ENCODE measurements at regions not wholly inside any gene's neighbourhood (a gene's known extent, or its start where the extent isn't known, plus 50 kb on each side); places are given as distances from the start of the nearest gene placed in this dataset.

DNA sequence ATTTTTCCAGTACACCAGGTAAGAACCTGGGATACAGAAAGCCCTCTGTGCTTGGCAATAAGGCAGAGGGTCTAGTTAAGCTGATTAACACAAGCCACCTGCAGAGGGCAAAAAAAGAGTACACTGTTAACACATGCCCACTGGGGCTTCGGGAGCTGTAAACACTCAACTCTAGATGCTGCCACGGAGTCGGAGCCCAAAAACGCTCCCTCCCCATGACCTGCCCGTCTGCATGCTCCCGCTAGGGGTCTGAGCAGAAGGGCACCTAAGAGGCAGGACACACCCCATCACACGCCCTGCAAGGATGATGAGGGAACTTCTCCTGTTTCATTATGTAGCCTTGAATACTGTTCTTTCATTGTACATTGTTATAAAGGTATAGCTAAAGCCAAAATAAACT lies 715.6 kb upstream of the AADAT start:
- POLR2A ChIA-PET: no interaction called here
- H3K36me3 ChIP-seq (replicated peaks in 1 of 2; ENCODE audit: control extremely low read depth in 1 of 2, control insufficient read depth in 1 of 2, extremely low read depth in 1 of 2, insufficient read depth in 2 of 2, low read length in 1 of 2): no peaks in the 10 kb centered on the region
- 90% methylated on average over 6 of the region's 7 CpGs for WGBS (ENCODE audit: insufficient coverage)
- no peak overlapping the region for H3K4me3 Mint-ChIP-seq
- H2AFZ ChIP-seq (ENCODE audit: insufficient read depth, low read depth, low read length, poor library complexity, severe bottlenecking): no peak overlapping the region
- no peak overlapping the region for H3K4me3 ChIP-seq (ENCODE audit: control extremely low read depth in 1 of 5, extremely low read depth in 1 of 5, insufficient read depth in 1 of 5, low read depth in 2 of 5, low read length in 4 of 5)
- H3K27ac Mint-ChIP-seq: no peak overlapping the region
- H3K27ac ChIP-seq (ENCODE audit: low read length in 2 of 2): no peak overlapping the region
- H3K9me3 Mint-ChIP-seq (ENCODE audit: insufficient read depth): no peaks in the 10 kb centered on the region
- CTCF ChIA-PET: no interaction called here
- intact Hi-C loops (cut with micrococcal nuclease): no loop called here
- H4K20me1 ChIP-seq (ENCODE audit: control insufficient read depth, insufficient read depth, low read length, poor library complexity, severe bottlenecking): no peaks in the 10 kb centered on the region
- H3K9ac ChIP-seq (ENCODE audit: low read length): no peak overlapping the region
- H3K4me1 Mint-ChIP-seq: no peaks in the 10 kb centered on the region
- no peak overlapping the region for H3K4me2 ChIP-seq (replicated peaks; ENCODE audit: low read depth, low read length, poor library complexity, severe bottlenecking)
- no peak for DNase-seq
- TF ChIP-seq, protein P1, sequence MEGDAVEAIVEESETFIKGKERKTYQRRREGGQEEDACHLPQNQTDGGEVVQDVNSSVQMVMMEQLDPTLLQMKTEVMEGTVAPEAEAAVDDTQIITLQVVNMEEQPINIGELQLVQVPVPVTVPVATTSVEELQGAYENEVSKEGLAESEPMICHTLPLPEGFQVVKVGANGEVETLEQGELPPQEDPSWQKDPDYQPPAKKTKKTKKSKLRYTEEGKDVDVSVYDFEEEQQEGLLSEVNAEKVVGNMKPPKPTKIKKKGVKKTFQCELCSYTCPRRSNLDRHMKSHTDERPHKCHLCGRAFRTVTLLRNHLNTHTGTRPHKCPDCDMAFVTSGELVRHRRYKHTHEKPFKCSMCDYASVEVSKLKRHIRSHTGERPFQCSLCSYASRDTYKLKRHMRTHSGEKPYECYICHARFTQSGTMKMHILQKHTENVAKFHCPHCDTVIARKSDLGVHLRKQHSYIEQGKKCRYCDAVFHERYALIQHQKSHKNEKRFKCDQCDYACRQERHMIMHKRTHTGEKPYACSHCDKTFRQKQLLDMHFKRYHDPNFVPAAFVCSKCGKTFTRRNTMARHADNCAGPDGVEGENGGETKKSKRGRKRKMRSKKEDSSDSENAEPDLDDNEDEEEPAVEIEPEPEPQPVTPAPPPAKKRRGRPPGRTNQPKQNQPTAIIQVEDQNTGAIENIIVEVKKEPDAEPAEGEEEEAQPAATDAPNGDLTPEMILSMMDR (IDR thresholded peaks at IDR 0.05): no peak
- no peaks in the 10 kb centered on the region for H3K27me3 ChIP-seq (replicated peaks in 1 of 4; ENCODE audit: control extremely low read depth in 1 of 4, control insufficient read depth in 3 of 4, insufficient read depth in 4 of 4, low read length in 3 of 4)
- H3K9me3 ChIP-seq (ENCODE audit: control extremely low read depth in 1 of 3, control insufficient read depth in 2 of 3, insufficient read depth in 1 of 3, low read length in 2 of 3): peaks cover 0 to 5% (median 0%) of the 10 kb centered on the region in 3 donors
- no peaks in the 10 kb centered on the region for H3K79me2 ChIP-seq (ENCODE audit: control insufficient read depth, insufficient read depth, low read length)
- no peak for ATAC-seq (ENCODE audit: low read depth)
- no peaks in the 10 kb centered on the region for H3K4me1 ChIP-seq (ENCODE audit: control insufficient read depth in 2 of 2, insufficient read depth in 2 of 2, low read length in 2 of 2)
- no peaks in the 10 kb centered on the region for H3K27me3 Mint-ChIP-seq

GRCh38 chr4:170804930-170805329 lies 715.2 kb upstream of the AADAT start:
- no peak overlapping the region for H3K4me3 ChIP-seq (ENCODE audit: control extremely low read depth in 1 of 5, extremely low read depth in 1 of 5, insufficient read depth in 1 of 5, low read depth in 2 of 5, low read length in 4 of 5)
- TF ChIP-seq, protein P1 (IDR thresholded peaks at IDR 0.05): no peak
- no peak for TF ChIP-seq EZH2 (IDR thresholded peaks at IDR 0.05; ENCODE audit: borderline replicate concordance, insufficient read depth, low read depth, low read length, poor library complexity, severe bottlenecking)
- Mint-ChIP-seq H3K27ac (no peak overlapping the region), H3K27me3 (no peaks in the 10 kb centered on the region), H3K9me3 (ENCODE audit: insufficient read depth) (no peaks in the 10 kb centered on the region), H3K4me3 (no peak overlapping the region), H3K4me1 (no peaks in the 10 kb centered on the region)
- H3K9me3 ChIP-seq (ENCODE audit: control extremely low read depth in 1 of 3, control insufficient read depth in 2 of 3, insufficient read depth in 1 of 3, low read length in 2 of 3): peaks cover 0 to 5% (median 0%) of the 10 kb centered on the region in 3 donors
- POLR2A ChIA-PET: no interaction called here
- ATAC-seq (ENCODE audit: low read depth) (no peak), DNase-seq (no peak)
- H3K27me3 ChIP-seq (replicated peaks in 1 of 4; ENCODE audit: control extremely low read depth in 1 of 4, control insufficient read depth in 3 of 4, insufficient read depth in 4 of 4, low read length in 3 of 4): no peaks in the 10 kb centered on the region
- H3K4me2 ChIP-seq (replicated peaks; ENCODE audit: low read depth, low read length, poor library complexity, severe bottlenecking): no peak overlapping the region
- CTCF ChIA-PET: no interaction called here
- H3K79me2 ChIP-seq (ENCODE audit: control insufficient read depth, insufficient read depth, low read length): no peaks in the 10 kb centered on the region
- H3K9ac ChIP-seq (ENCODE audit: low read length): no peak overlapping the region
- WGBS (ENCODE audit: insufficient coverage): 96% methylated on average over 10 of the region's 11 CpGs
- no peaks in the 10 kb centered on the region for H4K20me1 ChIP-seq (ENCODE audit: control insufficient read depth, insufficient read depth, low read length, poor library complexity, severe bottlenecking)
- no peak overlapping the region for H2AFZ ChIP-seq (ENCODE audit: insufficient read depth, low read depth, low read length, poor library complexity, severe bottlenecking)
- no peaks in the 10 kb centered on the region for H3K36me3 ChIP-seq (replicated peaks in 1 of 2; ENCODE audit: control extremely low read depth in 1 of 2, control insufficient read depth in 1 of 2, extremely low read depth in 1 of 2, insufficient read depth in 2 of 2, low read length in 1 of 2)
- no peaks in the 10 kb centered on the region for H3K4me1 ChIP-seq (ENCODE audit: control insufficient read depth in 2 of 2, insufficient read depth in 2 of 2, low read length in 2 of 2)
- intact Hi-C loops (cut with micrococcal nuclease): no loop called here
- H3K27ac ChIP-seq (ENCODE audit: low read length in 2 of 2): no peak overlapping the region
